Activated CD8-positive, alpha-beta T cell treated with anti-CD3 and anti-CD28 coated beads for 36 hours (primary cell): ENCODE measurements at regions not wholly inside any gene's neighbourhood (a gene's known extent, or its start where the extent isn't known, plus 50 kb on each side); places are given as distances from the start of the nearest gene placed in this dataset.

Experiments used
- ATAC-seq: fragments of 200-7000 bp; cut with Tn5 transposase; one replicate; pipeline ENCODE4 v1.10.0; 2021; ENCODE audit warnings: mild to moderate bottlenecking, moderate library complexity
- CTCF ChIA-PET: fragments of 350-600 bp; sonication (Branson Sonifier 250); formaldehyde crosslinking; loops from one replicate; lab custom pipeline; 2021; ENCODE audit warnings: antibody characterized with exemption; lab: Charles Lee
- POLR2A ChIA-PET: fragments of 350-600 bp; sonication (Branson Sonifier 250); formaldehyde crosslinking; loops from one replicate; lab custom pipeline; 2021; ENCODE audit warnings: antibody characterized with exemption; lab: Charles Lee
- DNase-seq: peaks from one replicate; pipeline ENCODE4 v3.0.0-alpha.2; 2020
- H3K27ac Mint-ChIP-seq: one replicate; pipeline ENCODE4 v1.8.0; 2021; ENCODE audit warnings: mild to moderate bottlenecking, mixed read lengths
- H3K27me3 Mint-ChIP-seq: one replicate; pipeline ENCODE4 v1.8.0; 2021; ENCODE audit warnings: mixed read lengths
- H3K36me3 Mint-ChIP-seq: one replicate; pipeline ENCODE4 v1.8.0; 2021; ENCODE audit warnings: low read depth, mixed read lengths
- H3K4me1 Mint-ChIP-seq: one replicate; pipeline ENCODE4 v1.8.0; 2021; ENCODE audit warnings: low read depth, mixed read lengths
- H3K4me3 Mint-ChIP-seq: one replicate; pipeline ENCODE4 v1.8.0; 2021; ENCODE audit warnings: mild to moderate bottlenecking, moderate library complexity, mixed read lengths
- H3K9me3 Mint-ChIP-seq: one replicate; pipeline ENCODE4 v1.8.0; 2021; ENCODE audit warnings: mixed read lengths
- CTCF ChIP-seq: fragments of 200-600 bp; IDR thresholded peaks from one replicate; pipeline ENCODE4 v1.8.0; 2022; ENCODE audit warnings: antibody characterized with exemption, mild to moderate bottlenecking
- intact Hi-C: fragments of 100-400 bp; cut with micrococcal nuclease; formaldehyde crosslinking; loops from one replicate; pipeline ENCODE4 v1.10.0; 2022

GRCh38 chr2:34174506-34174905 is 575.4 kb upstream of the FAM98A start:
- ATAC-seq (no peak), DNase-seq (no peak)
- POLR2A ChIA-PET, result no interaction called here
- no peaks in the 10 kb centered on the region for H3K27me3 Mint-ChIP-seq
- no peak for TF ChIP-seq CTCF
- no peak overlapping the region for H3K27ac Mint-ChIP-seq
- intact Hi-C loops, result no loop called here
- no peak overlapping the region for H3K4me3 Mint-ChIP-seq
- no peaks in the 10 kb centered on the region for H3K4me1 Mint-ChIP-seq
- peaks cover 3% of the 10 kb centered on the region for H3K9me3 Mint-ChIP-seq
- CTCF ChIA-PET, result no interaction called here
- H3K36me3 Mint-ChIP-seq, result no peaks in the 10 kb centered on the region

- no peak for DNase-seq
- TF ChIP-seq CTCF, result no peak
- ChIA-PET CTCF (no interaction called here), POLR2A (no interaction called here)
- H3K9me3 Mint-ChIP-seq, result no peaks in the 10 kb centered on the region
- no peaks in the 10 kb centered on the region for H3K36me3 Mint-ChIP-seq
- intact Hi-C loops, result no loop called here
- no peak overlapping the region for H3K4me3 Mint-ChIP-seq
- H3K4me1 Mint-ChIP-seq, result no peaks in the 10 kb centered on the region
- ATAC-seq, result no peak
- H3K27me3 Mint-ChIP-seq, result no peaks in the 10 kb centered on the region
- no peak overlapping the region for H3K27ac Mint-ChIP-seq
Observed at GRCh38 chr2:34162231-34162630, 563.1 kb upstream of the FAM98A start.

- no peak for TF ChIP-seq CTCF
- DNase-seq, result no peak
- intact Hi-C loops, result no loop called here
- H3K27ac Mint-ChIP-seq, result no peak overlapping the region
- no peaks in the 10 kb centered on the region for H3K36me3 Mint-ChIP-seq
- no peak overlapping the region for H3K4me3 Mint-ChIP-seq
- no peaks in the 10 kb centered on the region for H3K9me3 Mint-ChIP-seq
- no peak for ATAC-seq
- no peaks in the 10 kb centered on the region for H3K27me3 Mint-ChIP-seq
- no peaks in the 10 kb centered on the region for H3K4me1 Mint-ChIP-seq
- ChIA-PET POLR2A (interaction anchor here (0.6 to 0.7 kb wide), 2 partner anchors 16 to 482 kb away, joined by 3 read pairs; no protein-coding TSS in a partner anchor), CTCF (no interaction called here)
Observed at GRCh38 chr2:34161549-34161948, 562.5 kb upstream of the FAM98A start.

GRCh38 chr2:34159901-34160300 is 560.8 kb upstream of the FAM98A start:
- H3K36me3 Mint-ChIP-seq, result no peaks in the 10 kb centered on the region
- POLR2A ChIA-PET, result no interaction called here
- no peak for TF ChIP-seq CTCF
- no peak overlapping the region for H3K27ac Mint-ChIP-seq
- intact Hi-C loops, result no loop called here
- H3K4me3 Mint-ChIP-seq, result no peak overlapping the region
- DNase-seq, result no peak
- CTCF ChIA-PET, result no interaction called here
- H3K9me3 Mint-ChIP-seq, result no peaks in the 10 kb centered on the region
- H3K27me3 Mint-ChIP-seq, result no peaks in the 10 kb centered on the region
- H3K4me1 Mint-ChIP-seq, result no peaks in the 10 kb centered on the region
- ATAC-seq, result no peak

- H3K9me3 Mint-ChIP-seq, result peaks cover 2% of the 10 kb centered on the region
- ChIA-PET POLR2A (no interaction called here), CTCF (no interaction called here)
- H3K36me3 Mint-ChIP-seq, result no peaks in the 10 kb centered on the region
- H3K4me3 Mint-ChIP-seq, result no peak overlapping the region
- intact Hi-C loops, result no loop called here
- no peaks in the 10 kb centered on the region for H3K4me1 Mint-ChIP-seq
- DNase-seq (no peak), ATAC-seq (no peak)
- no peak overlapping the region for H3K27ac Mint-ChIP-seq
- no peaks in the 10 kb centered on the region for H3K27me3 Mint-ChIP-seq
- TF ChIP-seq CTCF, result no peak
Observed at GRCh38 chr2:34153484-34153883, 554.4 kb upstream of the FAM98A start.
